ENCODE measurements at regions not wholly inside any gene's neighbourhood (a gene's known extent, or its start where the extent isn't known, plus 50 kb on each side); places are given as distances from the start of the nearest gene placed in this dataset.

DNA sequence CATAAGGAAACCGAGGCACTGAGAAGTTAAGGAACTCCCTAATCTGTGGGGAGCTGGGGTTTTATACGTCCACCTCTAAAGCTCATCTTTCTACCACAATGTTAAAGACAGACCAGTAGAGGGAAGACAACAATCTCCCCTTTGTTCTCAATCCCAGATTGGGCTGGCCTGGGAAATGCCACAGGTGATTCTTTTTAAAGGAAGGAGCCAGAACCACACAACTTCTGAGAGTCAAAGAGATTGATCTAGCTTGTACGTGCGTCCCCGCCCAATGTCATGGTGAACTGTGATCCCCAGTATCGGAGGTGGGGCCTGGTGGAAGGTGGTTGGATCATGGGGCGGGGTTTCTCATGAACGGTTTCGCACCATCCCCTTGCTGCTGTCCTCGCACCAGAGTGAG is 81.8 kb upstream of the LCLAT1 start:
- no peak overlapping the region for H3K56ac ChIP-seq (ENCODE audit: insufficient read length, low read depth, low read length)
- TF ChIP-seq, protein P1, sequence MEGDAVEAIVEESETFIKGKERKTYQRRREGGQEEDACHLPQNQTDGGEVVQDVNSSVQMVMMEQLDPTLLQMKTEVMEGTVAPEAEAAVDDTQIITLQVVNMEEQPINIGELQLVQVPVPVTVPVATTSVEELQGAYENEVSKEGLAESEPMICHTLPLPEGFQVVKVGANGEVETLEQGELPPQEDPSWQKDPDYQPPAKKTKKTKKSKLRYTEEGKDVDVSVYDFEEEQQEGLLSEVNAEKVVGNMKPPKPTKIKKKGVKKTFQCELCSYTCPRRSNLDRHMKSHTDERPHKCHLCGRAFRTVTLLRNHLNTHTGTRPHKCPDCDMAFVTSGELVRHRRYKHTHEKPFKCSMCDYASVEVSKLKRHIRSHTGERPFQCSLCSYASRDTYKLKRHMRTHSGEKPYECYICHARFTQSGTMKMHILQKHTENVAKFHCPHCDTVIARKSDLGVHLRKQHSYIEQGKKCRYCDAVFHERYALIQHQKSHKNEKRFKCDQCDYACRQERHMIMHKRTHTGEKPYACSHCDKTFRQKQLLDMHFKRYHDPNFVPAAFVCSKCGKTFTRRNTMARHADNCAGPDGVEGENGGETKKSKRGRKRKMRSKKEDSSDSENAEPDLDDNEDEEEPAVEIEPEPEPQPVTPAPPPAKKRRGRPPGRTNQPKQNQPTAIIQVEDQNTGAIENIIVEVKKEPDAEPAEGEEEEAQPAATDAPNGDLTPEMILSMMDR (conservative IDR thresholded peaks at IDR 0.05): no peak
- H2AFZ ChIP-seq (ENCODE audit: low read length): no peak overlapping the region
- no peaks in the 10 kb centered on the region for H3K36me3 Mint-ChIP-seq (ENCODE audit: insufficient read depth in 1 of 3, low read depth in 3 of 3)
- no peak overlapping the region for H2BK15ac ChIP-seq (ENCODE audit: low read depth, low read length)
- no peaks in the 10 kb centered on the region for H3K27me3 ChIP-seq (ENCODE audit: insufficient read depth, low read length)
- H4K8ac ChIP-seq (replicated peaks; ENCODE audit: insufficient read length, low read depth, low read length): no peak overlapping the region
- H3K79me2 ChIP-seq (ENCODE audit: insufficient read depth, low read length): no peaks in the 10 kb centered on the region
- H3K4me1 Mint-ChIP-seq: peaks cover 4 to 6% of the 10 kb centered on the region in 2 experiments
- H2BK20ac ChIP-seq (ENCODE audit: low read depth, low read length, poor library complexity, severe bottlenecking): no peak overlapping the region
- H3K4me2 ChIP-seq (ENCODE audit: insufficient read depth, insufficient read length, low read length): no peak overlapping the region
- no peak overlapping the region for H3K9ac ChIP-seq (ENCODE audit: extremely low read depth, insufficient read length, low read length)
- no peak overlapping the region for H2AK5ac ChIP-seq (ENCODE audit: insufficient read length, low read length)
- H4K5ac ChIP-seq (ENCODE audit: insufficient read length, low read depth, low read length): no peak overlapping the region
- no peak overlapping the region for H3K4me3 Mint-ChIP-seq
- H3T11ph ChIP-seq (ENCODE audit: low read length): no peak overlapping the region
- DNase-seq: no peak
- H3K9me3 ChIP-seq (ENCODE audit: control insufficient read depth, low read depth, low read length): no peaks in the 10 kb centered on the region
- H3K79me1 ChIP-seq (ENCODE audit: insufficient read depth, low read depth, low read length, poor library complexity, severe bottlenecking): no peaks in the 10 kb centered on the region
- no peak overlapping the region for H3K14ac ChIP-seq (ENCODE audit: insufficient read depth, low read length)
- H3K27ac Mint-ChIP-seq: no peak overlapping the region
- H3K18ac ChIP-seq (ENCODE audit: insufficient read length, low read depth, low read length): no peak overlapping the region
- no peak overlapping the region for H4K91ac ChIP-seq (ENCODE audit: insufficient read length, low read depth, low read length)
- peaks cover 3% of the 10 kb centered on the region; the same call in 1 of the 2 replicates for H3K27me3 Mint-ChIP-seq (ENCODE audit: low read depth)
- H2BK12ac ChIP-seq (ENCODE audit: insufficient read length, low read depth, low read length): no peak overlapping the region
- no peak overlapping the region for H3K23ac ChIP-seq (ENCODE audit: insufficient read length, low read depth, low read length)
- H2BK5ac ChIP-seq (ENCODE audit: insufficient read length, low read length): no peak overlapping the region
- no peaks in the 10 kb centered on the region for H3K4me1 ChIP-seq (ENCODE audit: insufficient read depth, low read length)
- no peaks in the 10 kb centered on the region for H3K9me3 Mint-ChIP-seq
- no peaks in the 10 kb centered on the region for H4K20me1 ChIP-seq (ENCODE audit: control insufficient read depth, insufficient read depth, insufficient read length)
- WGBS (ENCODE audit: extremely low coverage, insufficient read length, low lambda C conversion rate): no CpG with 5 or more reads among the region's 10 CpGs
- no peaks in the 10 kb centered on the region for H3K23me2 ChIP-seq (ENCODE audit: insufficient read length, low read depth, low read length, poor library complexity, severe bottlenecking)
- no peak overlapping the region for H2BK120ac ChIP-seq (ENCODE audit: low read depth, low read length, poor library complexity, severe bottlenecking)
- no peak overlapping the region for H3K27ac ChIP-seq (ENCODE audit: insufficient read length, low read depth, low read length)
- H3K4ac ChIP-seq (ENCODE audit: low read depth, low read length): no peak overlapping the region
